22Rv1 (cell line): ENCODE measurements at regions not wholly inside any gene's neighbourhood (a gene's known extent, or its start where the extent isn't known, plus 50 kb on each side); places are given as distances from the start of the nearest gene placed in this dataset.

ENCODE experiments used
- H3K27ac ChIP-seq: fragments of 450-650 bp; 2 replicates; pipeline ENCODE4 v1.5.1; 2017
- CTCF ChIP-seq: fragments of 450-650 bp; IDR thresholded peaks from 2 replicates; pipeline ENCODE4 v1.5.1; 2017; ENCODE audit warnings: mild to moderate bottlenecking
- ZFX ChIP-seq: fragments of 450-650 bp; IDR thresholded peaks from 2 replicates; pipeline ENCODE4 v1.6.1; 2017; ENCODE audit warnings: antibody characterized with exemption, borderline replicate concordance

- no peak overlapping the region for H3K27ac ChIP-seq
- TF ChIP-seq ZFX (no peak), CTCF (no peak)
Observed at GRCh38 chr1:82836213-82836972, 1035.7 kb downstream of the ADGRL2 start.

GRCh38 chr1:82830690-82831380, 1030.1 kb downstream of the ADGRL2 start:
- TF ChIP-seq CTCF (no peak), ZFX (no peak)
- no peak overlapping the region for H3K27ac ChIP-seq

- TF ChIP-seq ZFX (no peak), CTCF (no peak)
Observed at GRCh38 chr1:82829527-82829926, 1028.8 kb downstream of the ADGRL2 start.

GRCh38 chr1:82823876-82824275, 1023.1 kb downstream of the ADGRL2 start:
- no peak overlapping the region for H3K27ac ChIP-seq

More at GRCh38 chr1:82829527-82829926, 1028.8 kb downstream of the ADGRL2 start:
- no peak overlapping the region for H3K27ac ChIP-seq

GRCh38 chr1:82820816-82821215, 1020.1 kb downstream of the ADGRL2 start:
- no peak for TF ChIP-seq ZFX
- TF ChIP-seq CTCF, result no peak
- no peak overlapping the region for H3K27ac ChIP-seq

More at GRCh38 chr1:82823876-82824275, 1023.1 kb downstream of the ADGRL2 start:
- no peak for TF ChIP-seq CTCF
- TF ChIP-seq ZFX, result no peak

- H3K27ac ChIP-seq, result no peak overlapping the region
- TF ChIP-seq ZFX (no peak), CTCF (no peak)
Observed at GRCh38 chr1:82819234-82819633, 1018.5 kb downstream of the ADGRL2 start.

- H3K27ac ChIP-seq, result no peak overlapping the region
- TF ChIP-seq ZFX, result no peak
- TF ChIP-seq CTCF, result no peak
Observed at GRCh38 chr1:82818586-82818985, 1017.9 kb downstream of the ADGRL2 start.
